Lower leg skin (tissue), 4 donors: ENCODE measurements at regions not wholly inside any gene's neighbourhood (a gene's known extent, or its start where the extent isn't known, plus 50 kb on each side); places are given as distances from the start of the nearest gene placed in this dataset.

Experiments used
- DNase-seq, 2 donors: peaks; one replicate each; pipeline ENCODE4 v3.0.0-alpha.2; 2019; ENCODE audit warnings: low spot score in 2 of 2
- H3K4me3 ChIP-seq: fragments of 200-600 bp; sonication (generic); 2 replicates; pipeline ENCODE4 v1.5.1; 2017; ENCODE audit warnings: mild to moderate bottlenecking, low read depth; ENCODE audit not compliant: poor library complexity, severe bottlenecking
- POLR2A ChIP-seq, 2 donors: fragments of 450-650 bp; IDR thresholded peaks; one replicate each; pipeline ENCODE4 v1.6.1; 2016 to 2017; ENCODE audit warnings: antibody characterized with exemption in 2 of 2, mild to moderate bottlenecking in 1 of 2, moderate library complexity in 1 of 2
- WGBS, 2 donors: methylation state at CpG; one replicate each; pipeline ENCODE4 v1.1.5; 2018; 5-methylcytosine and 5-hydroxymethylcytosine counted together
- intact Hi-C: fragments of 100-400 bp; cut with DNase I; formaldehyde crosslinking; loops from one replicate; pipeline ENCODE4 v1.15.0; 2023; ENCODE audit warnings: low total_unique reads
- TF ChIP-seq, protein P1 (sequence below), 3 donors: fragments of 450-650 bp; IDR thresholded peaks; one replicate each; pipeline ENCODE4 v1.5.1; 2016; ENCODE audit warnings: antibody characterized with exemption in 3 of 3, mild to moderate bottlenecking in 3 of 3, moderate library complexity in 2 of 3

DNA sequence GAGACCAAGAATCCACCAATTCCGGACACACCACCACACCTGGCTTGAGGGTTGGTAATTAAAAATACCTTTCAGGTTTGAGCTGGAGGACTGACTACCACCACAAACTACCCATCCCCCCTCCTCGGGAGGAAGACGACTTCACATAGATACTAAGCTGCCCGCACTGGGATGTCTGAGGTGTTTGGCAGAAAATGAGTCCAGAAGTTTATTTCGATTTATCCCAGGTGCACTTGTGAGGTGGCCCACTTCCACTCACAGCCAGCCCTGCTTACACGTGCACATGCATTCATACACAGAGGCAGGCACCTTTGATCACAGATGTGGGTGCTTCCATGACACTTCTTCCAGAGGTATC is 187.1 kb downstream of the ID4 start:
- 81 to 88% methylated on average over 6 of the region's 6 CpGs for WGBS, 2 donors
- no peak overlapping the region for H3K4me3 ChIP-seq
- TF ChIP-seq POLR2A (IDR thresholded peaks at IDR 0.05) = no peak
- TF ChIP-seq, protein P1, sequence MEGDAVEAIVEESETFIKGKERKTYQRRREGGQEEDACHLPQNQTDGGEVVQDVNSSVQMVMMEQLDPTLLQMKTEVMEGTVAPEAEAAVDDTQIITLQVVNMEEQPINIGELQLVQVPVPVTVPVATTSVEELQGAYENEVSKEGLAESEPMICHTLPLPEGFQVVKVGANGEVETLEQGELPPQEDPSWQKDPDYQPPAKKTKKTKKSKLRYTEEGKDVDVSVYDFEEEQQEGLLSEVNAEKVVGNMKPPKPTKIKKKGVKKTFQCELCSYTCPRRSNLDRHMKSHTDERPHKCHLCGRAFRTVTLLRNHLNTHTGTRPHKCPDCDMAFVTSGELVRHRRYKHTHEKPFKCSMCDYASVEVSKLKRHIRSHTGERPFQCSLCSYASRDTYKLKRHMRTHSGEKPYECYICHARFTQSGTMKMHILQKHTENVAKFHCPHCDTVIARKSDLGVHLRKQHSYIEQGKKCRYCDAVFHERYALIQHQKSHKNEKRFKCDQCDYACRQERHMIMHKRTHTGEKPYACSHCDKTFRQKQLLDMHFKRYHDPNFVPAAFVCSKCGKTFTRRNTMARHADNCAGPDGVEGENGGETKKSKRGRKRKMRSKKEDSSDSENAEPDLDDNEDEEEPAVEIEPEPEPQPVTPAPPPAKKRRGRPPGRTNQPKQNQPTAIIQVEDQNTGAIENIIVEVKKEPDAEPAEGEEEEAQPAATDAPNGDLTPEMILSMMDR (IDR thresholded peaks at IDR 0.05) = no peak
- intact Hi-C loops = no loop called here
- DNase-seq = no peak

DNA sequence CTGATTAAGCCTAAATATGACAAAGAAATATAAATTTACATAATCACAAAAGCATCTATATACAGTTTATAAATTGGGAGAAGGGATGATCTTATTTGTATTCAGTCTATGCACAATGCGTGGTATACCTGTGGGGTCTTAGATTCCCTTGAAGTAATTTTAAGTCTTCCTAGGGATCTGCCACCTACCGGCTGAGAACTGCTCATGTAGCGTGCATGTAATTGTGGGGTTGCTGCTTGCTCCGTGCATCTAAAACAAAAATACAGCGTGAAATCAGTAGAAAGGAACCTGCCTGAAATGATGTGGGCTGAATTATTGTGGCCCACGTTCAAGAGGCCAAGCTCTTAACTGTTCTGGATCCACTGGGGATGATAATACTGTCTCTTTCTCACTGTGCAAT is 187.3 kb downstream of the MBOAT1 start:
- DNase-seq = no peak
- intact Hi-C loops = no loop called here
- 80 to 84% methylated on average over 6 of the region's 6 CpGs for WGBS, 2 donors
- H3K4me3 ChIP-seq = no peak overlapping the region
- no peak for TF ChIP-seq POLR2A (IDR thresholded peaks at IDR 0.05)
- TF ChIP-seq, protein P1 (IDR thresholded peaks at IDR 0.05) = no peak

- 85 to 100% methylated on average over 2 of the region's 2 CpGs for WGBS, 2 donors
- intact Hi-C loops = no loop called here
- no peak for DNase-seq
- no peak for TF ChIP-seq POLR2A (IDR thresholded peaks at IDR 0.05)
- TF ChIP-seq, protein P1 (IDR thresholded peaks at IDR 0.05) = no peak
- no peak overlapping the region for H3K4me3 ChIP-seq
Measured at GRCh38 chr6:20025681-20026080, 186.6 kb downstream of the MBOAT1 start.

DNA sequence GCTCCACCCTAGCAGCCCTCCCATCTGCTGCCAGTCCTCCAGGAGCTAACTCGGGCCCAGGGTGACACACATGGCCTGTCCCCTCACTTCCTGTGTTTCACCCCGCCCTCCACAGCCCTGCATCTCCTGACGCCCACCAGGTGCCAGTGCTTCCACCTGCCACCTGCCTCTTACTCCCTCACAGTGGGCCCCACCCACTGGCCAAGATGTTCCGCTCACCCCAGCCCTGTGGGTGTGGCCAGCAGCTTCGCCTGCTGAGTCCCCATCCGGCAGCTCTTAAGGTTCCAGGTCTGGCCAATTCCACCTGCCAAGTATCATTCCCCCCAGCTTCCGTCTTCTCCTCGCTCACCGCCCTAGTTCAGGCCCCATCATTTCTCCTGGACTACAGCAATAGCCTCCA is 184.1 kb downstream of the MBOAT1 start:
- DNase-seq = no peak
- 75 to 76% methylated on average over 9 of the region's 9 CpGs for WGBS, 2 donors
- no peak overlapping the region for H3K4me3 ChIP-seq
- intact Hi-C loops = no loop called here
- TF ChIP-seq, protein P1 (IDR thresholded peaks at IDR 0.05) = no peak
- TF ChIP-seq POLR2A (IDR thresholded peaks at IDR 0.05) = no peak

DNA sequence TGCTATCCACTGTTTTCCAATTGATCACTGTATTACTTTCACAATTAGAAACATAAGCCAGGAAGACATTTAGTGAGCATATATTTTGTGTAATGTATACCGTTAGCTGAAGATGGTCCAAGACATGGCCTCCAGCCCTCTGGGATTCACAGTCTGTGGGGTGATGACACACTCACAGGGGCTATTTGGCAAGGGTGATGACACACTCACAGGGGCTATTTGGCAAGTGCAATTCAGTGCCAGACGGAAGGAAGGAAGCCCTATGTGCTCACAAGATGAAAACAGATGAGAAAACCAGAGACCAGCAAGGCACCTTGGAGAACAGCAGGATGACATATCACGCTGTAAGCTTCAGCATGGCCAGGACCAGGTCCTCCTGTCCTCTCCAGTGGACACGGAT is 183.7 kb downstream of the MBOAT1 start:
- no peak for TF ChIP-seq POLR2A (IDR thresholded peaks at IDR 0.05)
- 77 to 83% methylated on average over 4 of the region's 4 CpGs for WGBS, 2 donors
- H3K4me3 ChIP-seq = no peak overlapping the region
- no peak for DNase-seq
- intact Hi-C loops = no loop called here

GRCh38 chr6:20029979-20030378 is 182.3 kb downstream of the MBOAT1 start:
- DNase-seq = no peak
- WGBS, 2 donors = 77 to 93% methylated on average over 3 of the region's 3 CpGs
- no peak for TF ChIP-seq POLR2A (IDR thresholded peaks at IDR 0.05)
- TF ChIP-seq, protein P1 (IDR thresholded peaks at IDR 0.05) = no peak
- intact Hi-C loops = no loop called here
- H3K4me3 ChIP-seq = no peak overlapping the region
